ENCODE measurements at regions not wholly inside any gene's neighbourhood (a gene's known extent, or its start where the extent isn't known, plus 50 kb on each side); places are given as distances from the start of the nearest gene placed in this dataset.

GRCh38 chr14:82070753-82071152 is 537.1 kb upstream of the SEL1L start:
- no peaks in the 10 kb centered on the region for H3K4me1 ChIP-seq
- H3K27ac ChIP-seq = no peak overlapping the region
- no peak overlapping the region for H3K4me3 ChIP-seq
- FAIRE-seq (no peak), ATAC-seq (no peak), DNase-seq (ENCODE audit: low read depth in 1 of 2, low spot score in 1 of 2) (no peak)
- ChIA-PET POLR2A (no interaction called here), CTCF (no interaction called here)
- TF ChIP-seq HEYL (CRISPR knock-in tag; IDR thresholded peaks at IDR 0.05) (no peak), HMGXB4 (CRISPR knock-in tag; IDR thresholded peaks at IDR 0.05; ENCODE audit: borderline replicate concordance) (no peak), RARB (CRISPR knock-in tag; IDR thresholded peaks at IDR 0.05) (no peak), HDAC2 (IDR thresholded peaks at IDR 0.05) (no peak), KDM5A (IDR thresholded peaks at IDR 0.05) (no peak), CBX2 (IDR thresholded peaks at IDR 0.05; ENCODE audit: borderline replicate concordance, low read depth) (no peak), EHMT2 (IDR thresholded peaks at IDR 0.05; ENCODE audit: low read depth) (no peak), FOSL2 (IDR thresholded peaks at IDR 0.05) (no peak), FOSL2 (CRISPR knock-in tag; IDR thresholded peaks at IDR 0.05) (no peak), RNF2 (IDR thresholded peaks at IDR 0.05; ENCODE audit: borderline replicate concordance, low read depth) (no peak)
- no peaks in the 10 kb centered on the region for H3K9me3 ChIP-seq
- H3K4me2 ChIP-seq = no peak overlapping the region
- WGBS (ENCODE audit: missing lambda C conversion rate) = 5% methylated on average over 3 of the region's 3 CpGs

GRCh38 chr14:82073547-82073946 is 539.9 kb upstream of the SEL1L start:
- ATAC-seq (no peak), DNase-seq (ENCODE audit: low read depth in 1 of 2, low spot score in 1 of 2) (no peak), FAIRE-seq (no peak)
- Histone ChIP-seq H3K4me2 (no peak overlapping the region), H3K9me3 (no peaks in the 10 kb centered on the region), H3K27ac (no peak overlapping the region), H3K4me1 (no peaks in the 10 kb centered on the region), H3K4me3 (no peak overlapping the region)
- 0% methylated on average over 2 of the region's 2 CpGs for WGBS (ENCODE audit: missing lambda C conversion rate)
- ChIA-PET POLR2A (no interaction called here), CTCF (no interaction called here)
- TF ChIP-seq BHLHE40 (IDR thresholded peaks at IDR 0.05; ENCODE audit: low read depth, low read length) = no peak
- no peak for TF ChIP-seq EHF (CRISPR knock-in tag; IDR thresholded peaks at IDR 0.05)
- TF ChIP-seq HOXB5 (CRISPR knock-in tag; IDR thresholded peaks at IDR 0.05) = no peak
- no peak for TF ChIP-seq ATOH8 (CRISPR knock-in tag; IDR thresholded peaks at IDR 0.05; ENCODE audit: low read depth)
- no peak for TF ChIP-seq CBX8 (IDR thresholded peaks at IDR 0.05)
- no peak for TF ChIP-seq ESRRA (IDR thresholded peaks at IDR 0.05; ENCODE audit: borderline replicate concordance, low read length)
- no peak for TF ChIP-seq EHMT2 (IDR thresholded peaks at IDR 0.05; ENCODE audit: low read depth)
- no peak for TF ChIP-seq CHD4 (IDR thresholded peaks at IDR 0.05; ENCODE audit: borderline replicate concordance)
- no peak for TF ChIP-seq REST (IDR thresholded peaks at IDR 0.05)
- TF ChIP-seq USF2 (IDR thresholded peaks at IDR 0.05) = no peak
- no peak for TF ChIP-seq RFX5 (IDR thresholded peaks at IDR 0.05)
- TF ChIP-seq ZFP36 (IDR thresholded peaks at IDR 0.05; ENCODE audit: borderline replicate concordance, partially characterized antibody) = no peak
- TF ChIP-seq RNF2 (IDR thresholded peaks at IDR 0.05; ENCODE audit: borderline replicate concordance, low read depth) = no peak
- TF ChIP-seq CEBPB (IDR thresholded peaks at IDR 0.05) = no peak
- no peak for TF ChIP-seq RAD21 (conservative IDR thresholded peaks at IDR 0.05 in 1 of 2, IDR thresholded peaks at IDR 0.05 in 1 of 2)
- TF ChIP-seq BCL3 (IDR thresholded peaks at IDR 0.05) = no peak
